ENCODE measurements at regions not wholly inside any gene's neighbourhood (a gene's known extent, or its start where the extent isn't known, plus 50 kb on each side); places are given as distances from the start of the nearest gene placed in this dataset.
"Not testable (repeated sequence)": the region's sequence is repeated elsewhere in the genome, so short reads cannot be mapped to it uniquely, and the experiment has no call there.

DNA sequence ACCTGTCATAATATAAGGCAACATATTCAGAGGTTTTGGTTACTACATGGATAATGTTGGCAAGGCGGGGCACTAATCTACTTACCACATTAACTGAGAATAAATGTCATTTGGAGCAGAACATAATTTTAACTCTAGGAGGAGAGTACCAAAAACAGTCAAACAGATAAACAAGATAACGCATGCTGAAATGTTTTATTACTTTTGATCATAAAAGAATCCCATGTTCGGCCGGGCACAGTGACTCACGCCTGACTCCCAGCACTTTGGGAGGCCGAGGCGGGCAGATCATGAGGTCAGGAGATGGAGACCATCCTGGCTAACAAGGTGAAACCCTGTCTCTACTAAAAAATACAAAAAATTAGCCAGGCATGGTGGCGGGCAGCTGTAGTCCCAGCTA, 173.8 kb upstream of the NUDT12 start:
- H3K4me3 ChIP-seq (ENCODE audit: low read length in 2 of 2); H3K27me3 ChIP-seq (ENCODE audit: insufficient read depth, low read length); H3K4me1 ChIP-seq (ENCODE audit: insufficient read depth, low read length); H3K9me3 ChIP-seq (ENCODE audit: control insufficient read depth in 1 of 2, low read length in 2 of 2); H3K27me3 Mint-ChIP-seq; intact Hi-C loops (cut with micrococcal nuclease); H3K27ac ChIP-seq (ENCODE audit: low read depth, low read length); CTCF ChIA-PET (ENCODE audit: partially characterized antibody); H3K4me1 Mint-ChIP-seq; H3K36me3 Mint-ChIP-seq; H3K36me3 ChIP-seq (ENCODE audit: insufficient read depth, low read length); DNase-seq; H3K4me3 Mint-ChIP-seq; POLR2A ChIA-PET (ENCODE audit: partially characterized antibody); H3K27ac Mint-ChIP-seq: not testable (repeated sequence)
- peaks cover 0 to 12% (median 3%) of the 10 kb centered on the region in 8 donors for H3K9me3 Mint-ChIP-seq

- Histone ChIP-seq H3K9me3 (ENCODE audit: control insufficient read depth in 1 of 2, low read length in 2 of 2) (no peaks in the 10 kb centered on the region), H3K36me3 (ENCODE audit: insufficient read depth, low read length) (no peaks in the 10 kb centered on the region), H3K4me3 (ENCODE audit: low read length in 2 of 2) (no peak overlapping the region), H3K27ac (ENCODE audit: low read depth, low read length) (no peak overlapping the region), H3K4me1 (ENCODE audit: insufficient read depth, low read length) (no peaks in the 10 kb centered on the region), H3K27me3 (ENCODE audit: insufficient read depth, low read length) (no peaks in the 10 kb centered on the region)
- Mint-ChIP-seq H3K4me3 (no peak overlapping the region), H3K36me3 (no peaks in the 10 kb centered on the region), H3K4me1 (no peaks in the 10 kb centered on the region), H3K27me3 (no peaks in the 10 kb centered on the region), H3K9me3 (peaks cover 0 to 30% (median 9%) of the 10 kb centered on the region in 8 donors), H3K27ac (no peak overlapping the region)
- POLR2A ChIA-PET (ENCODE audit: partially characterized antibody) = no interaction called here
- DNase-seq = no peak
- CTCF ChIA-PET (ENCODE audit: partially characterized antibody) = no interaction called here
- intact Hi-C loops (cut with micrococcal nuclease) = no loop called here
Observed at GRCh38 chr5:103724271-103724670, 161.7 kb upstream of the NUDT12 start.

DNA sequence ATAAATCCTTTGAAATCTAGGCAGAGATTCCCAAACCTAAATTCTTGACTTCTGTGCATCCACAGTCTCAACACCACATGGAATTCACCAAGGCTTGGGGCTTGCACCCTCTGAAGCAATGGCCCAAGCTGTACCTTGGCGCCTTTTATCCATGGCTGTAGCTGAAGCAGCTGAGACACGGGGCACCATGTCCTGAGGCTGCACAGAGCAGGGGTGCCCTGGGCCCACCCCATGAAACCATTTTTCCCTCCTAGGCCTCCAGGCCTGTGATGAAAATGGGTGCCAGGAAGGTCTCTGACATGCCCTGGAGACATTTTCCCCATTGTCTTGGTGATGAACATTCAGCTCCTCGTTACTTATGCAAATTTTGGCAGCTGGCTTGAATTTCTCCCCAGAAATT, 158.6 kb upstream of the NUDT12 start:
- no peak overlapping the region for H3K4me3 Mint-ChIP-seq
- H3K36me3 Mint-ChIP-seq = no peaks in the 10 kb centered on the region
- H3K4me1 Mint-ChIP-seq = no peaks in the 10 kb centered on the region
- H3K27ac Mint-ChIP-seq = no peak overlapping the region
- Histone ChIP-seq H3K27ac (ENCODE audit: low read depth, low read length) (no peak overlapping the region), H3K4me1 (ENCODE audit: insufficient read depth, low read length) (no peaks in the 10 kb centered on the region), H3K4me3 (ENCODE audit: low read length in 2 of 2) (no peak overlapping the region), H3K36me3 (ENCODE audit: insufficient read depth, low read length) (no peaks in the 10 kb centered on the region), H3K27me3 (ENCODE audit: insufficient read depth, low read length) (no peaks in the 10 kb centered on the region), H3K9me3 (ENCODE audit: control insufficient read depth in 1 of 2, low read length in 2 of 2) (no peaks in the 10 kb centered on the region)
- DNase-seq = no peak
- intact Hi-C loops (cut with micrococcal nuclease) = no loop called here
- POLR2A ChIA-PET (ENCODE audit: partially characterized antibody) = no interaction called here
- CTCF ChIA-PET (ENCODE audit: partially characterized antibody) = no interaction called here
- H3K9me3 Mint-ChIP-seq = peaks cover 0 to 24% (median 9%) of the 10 kb centered on the region in 8 donors
- H3K27me3 Mint-ChIP-seq = no peaks in the 10 kb centered on the region

DNA sequence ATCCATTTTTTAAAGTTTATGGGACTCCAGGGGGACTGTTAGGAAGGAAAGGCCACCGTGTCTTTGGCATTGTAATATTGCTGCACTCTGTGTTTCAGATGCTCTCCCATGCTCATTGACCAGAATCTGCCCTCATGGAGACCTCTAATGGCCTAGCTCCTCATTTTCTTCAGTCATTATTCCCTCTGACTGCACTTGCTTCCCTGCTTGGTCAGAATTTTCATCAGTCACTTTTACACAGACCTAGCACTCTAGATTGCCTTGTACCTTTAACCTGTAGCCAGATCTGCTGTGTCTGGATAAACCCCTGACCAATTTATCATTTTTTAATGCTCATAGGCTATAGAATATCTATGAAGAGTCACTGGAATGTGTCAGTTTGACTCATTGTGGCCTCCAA, 155.5 kb upstream of the NUDT12 start:
- POLR2A ChIA-PET (ENCODE audit: partially characterized antibody) = no interaction called here
- Mint-ChIP-seq H3K27ac (no peak overlapping the region), H3K9me3 (peaks cover 0 to 14% (median 6%) of the 10 kb centered on the region in 8 donors), H3K4me1 (no peaks in the 10 kb centered on the region), H3K4me3 (no peak overlapping the region), H3K27me3 (no peaks in the 10 kb centered on the region), H3K36me3 (no peaks in the 10 kb centered on the region)
- CTCF ChIA-PET (ENCODE audit: partially characterized antibody) = no interaction called here
- DNase-seq = no peak
- intact Hi-C loops (cut with micrococcal nuclease) = no loop called here
- Histone ChIP-seq H3K27ac (ENCODE audit: low read depth, low read length) (no peak overlapping the region), H3K36me3 (ENCODE audit: insufficient read depth, low read length) (no peaks in the 10 kb centered on the region), H3K27me3 (ENCODE audit: insufficient read depth, low read length) (no peaks in the 10 kb centered on the region), H3K9me3 (ENCODE audit: control insufficient read depth in 1 of 2, low read length in 2 of 2) (no peaks in the 10 kb centered on the region), H3K4me1 (ENCODE audit: insufficient read depth, low read length) (no peaks in the 10 kb centered on the region), H3K4me3 (ENCODE audit: low read length in 2 of 2) (no peak overlapping the region)

GRCh38 chr5:103708601-103709000, 146.0 kb upstream of the NUDT12 start:
- no peak overlapping the region for H3K4me3 ChIP-seq (ENCODE audit: low read length in 2 of 2)
- ChIA-PET POLR2A (ENCODE audit: partially characterized antibody) (no interaction called here), CTCF (ENCODE audit: partially characterized antibody) (no interaction called here)
- no peaks in the 10 kb centered on the region for H3K4me1 Mint-ChIP-seq
- intact Hi-C loops (cut with micrococcal nuclease) = no loop called here
- no peak for DNase-seq
- no peaks in the 10 kb centered on the region for H3K27me3 Mint-ChIP-seq
- no peak overlapping the region for H3K4me3 Mint-ChIP-seq
- no peaks in the 10 kb centered on the region for H3K4me1 ChIP-seq (ENCODE audit: insufficient read depth, low read length)
- H3K9me3 ChIP-seq (ENCODE audit: control insufficient read depth in 1 of 2, low read length in 2 of 2) = no peaks in the 10 kb centered on the region
- H3K27me3 ChIP-seq (ENCODE audit: insufficient read depth, low read length) = no peaks in the 10 kb centered on the region
- no peak overlapping the region for H3K27ac ChIP-seq (ENCODE audit: low read depth, low read length)
- no peak overlapping the region for H3K27ac Mint-ChIP-seq
- no peaks in the 10 kb centered on the region for H3K36me3 ChIP-seq (ENCODE audit: insufficient read depth, low read length)
- H3K9me3 Mint-ChIP-seq = peaks cover 0 to 7% (median 3%) of the 10 kb centered on the region in 8 donors
- H3K36me3 Mint-ChIP-seq = no peaks in the 10 kb centered on the region

- Mint-ChIP-seq H3K4me1 (no peaks in the 10 kb centered on the region), H3K9me3 (peaks cover 0 to 11% (median 3%) of the 10 kb centered on the region in 8 donors), H3K27me3 (no peaks in the 10 kb centered on the region), H3K4me3 (no peak overlapping the region), H3K27ac (no peak overlapping the region), H3K36me3 (no peaks in the 10 kb centered on the region)
- H3K9me3 ChIP-seq (ENCODE audit: control insufficient read depth in 1 of 2, low read length in 2 of 2) = no peaks in the 10 kb centered on the region
- CTCF ChIA-PET (ENCODE audit: partially characterized antibody) = no interaction called here
- H3K4me3 ChIP-seq (ENCODE audit: low read length in 2 of 2) = no peak overlapping the region
- no peaks in the 10 kb centered on the region for H3K36me3 ChIP-seq (ENCODE audit: insufficient read depth, low read length)
- DNase-seq = no peak
- no peak overlapping the region for H3K27ac ChIP-seq (ENCODE audit: low read depth, low read length)
- intact Hi-C loops (cut with micrococcal nuclease) = no loop called here
- no peaks in the 10 kb centered on the region for H3K4me1 ChIP-seq (ENCODE audit: insufficient read depth, low read length)
- H3K27me3 ChIP-seq (ENCODE audit: insufficient read depth, low read length) = no peaks in the 10 kb centered on the region
- POLR2A ChIA-PET (ENCODE audit: partially characterized antibody) = no interaction called here
Observed at GRCh38 chr5:103706939-103707682, 144.5 kb upstream of the NUDT12 start.

- Mint-ChIP-seq H3K4me1 (no peaks in the 10 kb centered on the region), H3K4me3 (no peak overlapping the region), H3K9me3 (peaks cover 0 to 8% (median 0%) of the 10 kb centered on the region in 8 donors), H3K27me3 (no peaks in the 10 kb centered on the region), H3K27ac (no peak overlapping the region), H3K36me3 (no peaks in the 10 kb centered on the region)
- H3K4me1 ChIP-seq (ENCODE audit: insufficient read depth, low read length) = no peaks in the 10 kb centered on the region
- no peak overlapping the region for H3K4me3 ChIP-seq (ENCODE audit: low read length in 2 of 2)
- no peaks in the 10 kb centered on the region for H3K27me3 ChIP-seq (ENCODE audit: insufficient read depth, low read length)
- no peak for DNase-seq
- no peaks in the 10 kb centered on the region for H3K36me3 ChIP-seq (ENCODE audit: insufficient read depth, low read length)
- CTCF ChIA-PET (ENCODE audit: partially characterized antibody) = no interaction called here
- POLR2A ChIA-PET (ENCODE audit: partially characterized antibody) = no interaction called here
- H3K9me3 ChIP-seq (ENCODE audit: control insufficient read depth in 1 of 2, low read length in 2 of 2) = no peaks in the 10 kb centered on the region
- intact Hi-C loops (cut with micrococcal nuclease) = no loop called here
- H3K27ac ChIP-seq (ENCODE audit: low read depth, low read length) = no peak overlapping the region
Observed at GRCh38 chr5:103703617-103704016, 141.0 kb upstream of the NUDT12 start.

- Mint-ChIP-seq H3K4me1 (no peaks in the 10 kb centered on the region), H3K27me3 (no peaks in the 10 kb centered on the region), H3K36me3 (no peaks in the 10 kb centered on the region), H3K9me3 (peaks cover 0 to 4% (median 0%) of the 10 kb centered on the region in 8 donors), H3K4me3 (no peak overlapping the region), H3K27ac (no peak overlapping the region)
- Histone ChIP-seq H3K4me3 (ENCODE audit: low read length in 2 of 2) (no peak overlapping the region), H3K9me3 (ENCODE audit: control insufficient read depth in 1 of 2, low read length in 2 of 2) (no peaks in the 10 kb centered on the region), H3K27ac (ENCODE audit: low read depth, low read length) (no peak overlapping the region), H3K27me3 (ENCODE audit: insufficient read depth, low read length) (no peaks in the 10 kb centered on the region), H3K36me3 (ENCODE audit: insufficient read depth, low read length) (no peaks in the 10 kb centered on the region), H3K4me1 (ENCODE audit: insufficient read depth, low read length) (no peaks in the 10 kb centered on the region)
- POLR2A ChIA-PET (ENCODE audit: partially characterized antibody) = no interaction called here
- CTCF ChIA-PET (ENCODE audit: partially characterized antibody) = no interaction called here
- no peak for DNase-seq
- intact Hi-C loops (cut with micrococcal nuclease) = no loop called here
Observed at GRCh38 chr5:103693517-103693916, 130.9 kb upstream of the NUDT12 start.
